GM12878 (cell line): ENCODE measurements at regions not wholly inside any gene's neighbourhood (a gene's known extent, or its start where the extent isn't known, plus 50 kb on each side); places are given as distances from the start of the nearest gene placed in this dataset.

Source experiments
- USF2 ChIP-seq: IDR thresholded peaks from 2 replicates; pipeline ENCODE4 v1.6.1; 2011; ENCODE audit warnings: low read depth, low read length, improper control_type of control experiment, borderline replicate concordance
- ZZZ3 ChIP-seq: IDR thresholded peaks from 2 replicates; pipeline ENCODE4 v1.6.1; 2011; ENCODE audit warnings: low read depth; ENCODE audit not compliant: control insufficient read depth, insufficient read length

GRCh38 chr5:54852007-54852406 is 133.4 kb downstream of the ESM1 start:
- TF ChIP-seq USF2 (no peak), ZZZ3 (no peak)
